CD4-positive, alpha-beta T cell (primary cell): ENCODE measurements at regions not wholly inside any gene's neighbourhood (a gene's known extent, or its start where the extent isn't known, plus 50 kb on each side); places are given as distances from the start of the nearest gene placed in this dataset.
"Not testable (repeated sequence)": the region's sequence is repeated elsewhere in the genome, so short reads cannot be mapped to it uniquely, and the experiment has no call there.

Experiments
- ATAC-seq: fragments of 200-7000 bp; cut with Tn5 transposase; one replicate; pipeline ENCODE4 v1.10.0; 2022; ENCODE audit warnings: mild to moderate bottlenecking; ENCODE audit not compliant: poor library complexity
- CTCF ChIA-PET: fragments of 350-600 bp; sonication (Branson Sonifier 250); formaldehyde crosslinking; loops from one replicate; lab custom pipeline; 2021; ENCODE audit warnings: antibody characterized with exemption, inconsistent platforms; lab: Charles Lee
- POLR2A ChIA-PET: fragments of 350-600 bp; sonication (Branson Sonifier 250); formaldehyde crosslinking; loops from one replicate; lab custom pipeline; 2021; ENCODE audit warnings: antibody characterized with exemption, inconsistent platforms; lab: Charles Lee
- DNase-seq, 14 experiments: peaks; one replicate each; pipeline ENCODE4 v3.0.0-alpha.2; 2013 to 2020; ENCODE audit warnings: mixed read lengths in 2 of 14
- H3K27ac ChIP-seq, 2 donors: one replicate each; pipeline versions ENCODE4 v1.5.1 to v1.7.0; 2013; ENCODE audit warnings: low read length in 2 of 2, low read depth in 1 of 2, mild to moderate bottlenecking in 1 of 2
- H3K27me3 ChIP-seq, 2 experiments: 1 replicate in 1 of 2; 2 replicates in 1 of 2; pipeline versions ENCODE4 v1.6.1 to v1.7.0; 2013; ENCODE audit warnings: low read length in 2 of 2, control low read depth in 1 of 2, mild to moderate bottlenecking in 1 of 2, moderate library complexity in 1 of 2; ENCODE audit not compliant: insufficient read depth in 2 of 2, control insufficient read depth in 1 of 2
- H3K36me3 ChIP-seq: one replicate; pipeline ENCODE4 v1.6.1; 2013; ENCODE audit warnings: low read length, control low read depth; ENCODE audit not compliant: insufficient read depth
- H3K4me1 ChIP-seq: one replicate; pipeline ENCODE4 v1.6.1; 2013; ENCODE audit warnings: low read length, control low read depth; ENCODE audit not compliant: insufficient read depth
- H3K4me3 ChIP-seq: one replicate; pipeline ENCODE4 v1.5.1; 2013; ENCODE audit warnings: mild to moderate bottlenecking, low read length, moderate library complexity
- H3K9me3 ChIP-seq, 2 experiments: 1 replicate in 1 of 2; 2 replicates in 1 of 2; pipeline versions ENCODE4 v1.6.1 to v1.7.0; 2013; ENCODE audit warnings: low read length in 2 of 2, mild to moderate bottlenecking in 2 of 2, control low read depth in 1 of 2, moderate library complexity in 1 of 2; ENCODE audit not compliant: control insufficient read depth in 1 of 2, insufficient read depth in 1 of 2
- H3K27ac Mint-ChIP-seq: one replicate; pipeline ENCODE4 v1.8.0; 2020; ENCODE audit warnings: mixed read lengths
- H3K27me3 Mint-ChIP-seq: one replicate; pipeline ENCODE4 v1.8.0; 2021; ENCODE audit warnings: mixed read lengths
- H3K36me3 Mint-ChIP-seq: one replicate; pipeline ENCODE4 v1.8.0; 2021; ENCODE audit warnings: low read depth, mixed read lengths
- H3K4me1 Mint-ChIP-seq: one replicate; pipeline ENCODE4 v1.8.0; 2021; ENCODE audit warnings: low read depth, mixed read lengths
- H3K4me3 Mint-ChIP-seq: one replicate; pipeline ENCODE4 v1.8.0; 2020; ENCODE audit warnings: mild to moderate bottlenecking, mixed read lengths
- H3K9me3 Mint-ChIP-seq: one replicate; pipeline ENCODE4 v1.8.0; 2020; ENCODE audit warnings: mixed read lengths
- intact Hi-C, 2 experiments: fragments of 100-400 bp; cut with DNase I in 1 of 2; cut with micrococcal nuclease in 1 of 2; formaldehyde crosslinking; loops; one replicate each; pipeline versions ENCODE4 v1.15.1 to v1.9.0; 2023 to 2025; cut with DNase I, micrococcal nuclease

- DNase-seq, CTCF ChIA-PET, H3K27me3 ChIP-seq, H3K27ac ChIP-seq, ATAC-seq, H3K4me1 ChIP-seq, H3K4me3 ChIP-seq, intact Hi-C loops, H3K27ac Mint-ChIP-seq, POLR2A ChIA-PET, H3K36me3 Mint-ChIP-seq, H3K4me1 Mint-ChIP-seq, H3K36me3 ChIP-seq, H3K9me3 ChIP-seq, H3K4me3 Mint-ChIP-seq, H3K9me3 Mint-ChIP-seq, H3K27me3 Mint-ChIP-seq: not testable (repeated sequence)
Measured at GRCh38 chr11:67940440-67940839, 63.5 kb downstream of the UNC93B1 start.

- H3K9me3 Mint-ChIP-seq, H3K27me3 Mint-ChIP-seq, DNase-seq, H3K36me3 Mint-ChIP-seq, H3K4me1 ChIP-seq, ATAC-seq, POLR2A ChIA-PET, H3K27ac ChIP-seq, H3K27ac Mint-ChIP-seq, H3K4me3 ChIP-seq, CTCF ChIA-PET, H3K9me3 ChIP-seq, intact Hi-C loops, H3K27me3 ChIP-seq, H3K4me1 Mint-ChIP-seq, H3K4me3 Mint-ChIP-seq, H3K36me3 ChIP-seq: not testable (repeated sequence)
Measured at GRCh38 chr11:67938964-67939363, 64.9 kb downstream of the UNC93B1 start.

GRCh38 chr11:67938371-67938770, 65.5 kb downstream of the UNC93B1 start:
- CTCF ChIA-PET, intact Hi-C loops, H3K36me3 Mint-ChIP-seq, ATAC-seq, H3K4me1 ChIP-seq, H3K9me3 Mint-ChIP-seq, H3K27me3 Mint-ChIP-seq, H3K27ac ChIP-seq, DNase-seq, H3K27ac Mint-ChIP-seq, H3K4me3 Mint-ChIP-seq, H3K9me3 ChIP-seq, H3K36me3 ChIP-seq, H3K4me3 ChIP-seq, H3K27me3 ChIP-seq, POLR2A ChIA-PET, H3K4me1 Mint-ChIP-seq: not testable (repeated sequence)

- H3K27me3 Mint-ChIP-seq, H3K9me3 Mint-ChIP-seq, H3K9me3 ChIP-seq, H3K27ac Mint-ChIP-seq, H3K27ac ChIP-seq, DNase-seq, POLR2A ChIA-PET, ATAC-seq, H3K27me3 ChIP-seq, H3K36me3 ChIP-seq, H3K36me3 Mint-ChIP-seq, CTCF ChIA-PET, H3K4me3 ChIP-seq, H3K4me3 Mint-ChIP-seq, H3K4me1 ChIP-seq, intact Hi-C loops: not testable (repeated sequence)
- peaks cover 20% of the 10 kb centered on the region for H3K4me1 Mint-ChIP-seq
Measured at GRCh38 chr11:67923565-67923964, 80.3 kb downstream of the UNC93B1 start.

DNA sequence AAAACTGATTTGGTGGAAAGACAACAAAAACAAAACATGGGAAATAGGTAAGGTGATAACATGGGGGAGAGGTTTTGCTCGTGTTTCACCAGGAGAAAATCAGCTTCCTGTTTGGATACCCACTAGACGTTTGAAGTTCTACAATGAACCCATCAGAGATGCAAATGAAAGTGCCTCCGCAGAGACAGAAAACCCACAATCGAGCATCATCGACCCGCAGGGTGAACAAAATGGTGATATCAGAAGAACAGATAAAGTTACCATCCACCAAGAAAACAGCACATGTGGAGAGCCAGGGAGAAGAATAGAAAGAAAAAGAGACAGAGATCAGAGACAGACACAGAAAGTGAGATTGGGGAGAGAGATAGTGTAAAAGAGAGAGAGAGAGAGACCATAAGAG, 83.4 kb downstream of the UNC93B1 start:
- H3K36me3 ChIP-seq, H3K4me3 ChIP-seq, H3K9me3 Mint-ChIP-seq, H3K27me3 ChIP-seq, H3K4me1 ChIP-seq, CTCF ChIA-PET, POLR2A ChIA-PET, H3K27me3 Mint-ChIP-seq, ATAC-seq, H3K27ac ChIP-seq, H3K9me3 ChIP-seq, H3K36me3 Mint-ChIP-seq, intact Hi-C loops: not testable (repeated sequence)
- peak overlapping the region; percentile 70 for H3K4me3 Mint-ChIP-seq
- H3K4me1 Mint-ChIP-seq, result peaks cover 26% of the 10 kb centered on the region
- DNase-seq, result peak in 12 of 14 experiments; percentile 7 to 63 (median 30)
- H3K27ac Mint-ChIP-seq, result peak overlapping the region; percentile 90

DNA sequence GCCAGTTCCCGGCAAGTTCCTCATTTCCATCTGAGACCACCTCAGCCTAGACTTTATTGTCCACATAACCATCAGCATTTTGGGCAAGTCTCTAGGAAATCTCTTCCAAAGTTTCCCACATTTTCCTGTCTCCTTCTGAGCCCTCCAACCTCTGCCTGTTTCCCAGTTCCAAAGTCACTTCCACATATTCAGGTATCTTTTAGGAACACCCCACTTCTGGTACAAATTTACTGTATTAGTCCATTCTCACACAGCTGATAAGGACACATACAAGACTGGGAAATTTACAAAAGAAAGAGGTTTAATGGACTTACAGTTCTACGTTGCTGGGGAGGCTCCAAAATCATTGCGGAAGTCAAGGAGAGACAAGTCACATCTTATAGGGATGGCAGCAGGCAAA, 91.7 kb downstream of the UNC93B1 start:
- POLR2A ChIA-PET, H3K4me1 Mint-ChIP-seq, ATAC-seq, H3K9me3 Mint-ChIP-seq, intact Hi-C loops, H3K27me3 Mint-ChIP-seq, DNase-seq, H3K27me3 ChIP-seq, H3K4me3 ChIP-seq, H3K36me3 ChIP-seq, CTCF ChIA-PET, H3K27ac Mint-ChIP-seq, H3K4me3 Mint-ChIP-seq, H3K36me3 Mint-ChIP-seq, H3K27ac ChIP-seq, H3K4me1 ChIP-seq, H3K9me3 ChIP-seq: not testable (repeated sequence)

- H3K27ac Mint-ChIP-seq, H3K9me3 ChIP-seq, H3K4me3 ChIP-seq, H3K4me1 ChIP-seq, H3K36me3 Mint-ChIP-seq, ATAC-seq, H3K4me3 Mint-ChIP-seq, H3K36me3 ChIP-seq, POLR2A ChIA-PET, H3K4me1 Mint-ChIP-seq, CTCF ChIA-PET, intact Hi-C loops, H3K9me3 Mint-ChIP-seq, H3K27ac ChIP-seq, H3K27me3 Mint-ChIP-seq, DNase-seq, H3K27me3 ChIP-seq: not testable (repeated sequence)
Measured at GRCh38 chr11:67911211-67911610, 92.7 kb downstream of the UNC93B1 start.
